HG03521 (cell line): ENCODE measurements at regions not wholly inside any gene's neighbourhood (a gene's known extent, or its start where the extent isn't known, plus 50 kb on each side); places are given as distances from the start of the nearest gene placed in this dataset.
"Not testable (repeated sequence)": the region's sequence is repeated elsewhere in the genome, so short reads cannot be mapped to it uniquely, and the experiment has no call there.

Experiments used
- ATAC-seq: cut with Tn5 transposase; IDR thresholded peaks from one replicate; pipeline ENCODE4 v1.9.1; 2021; ENCODE audit warnings: mild to moderate bottlenecking, moderate library complexity; ENCODE audit not compliant: unreplicated experiment

DNA sequence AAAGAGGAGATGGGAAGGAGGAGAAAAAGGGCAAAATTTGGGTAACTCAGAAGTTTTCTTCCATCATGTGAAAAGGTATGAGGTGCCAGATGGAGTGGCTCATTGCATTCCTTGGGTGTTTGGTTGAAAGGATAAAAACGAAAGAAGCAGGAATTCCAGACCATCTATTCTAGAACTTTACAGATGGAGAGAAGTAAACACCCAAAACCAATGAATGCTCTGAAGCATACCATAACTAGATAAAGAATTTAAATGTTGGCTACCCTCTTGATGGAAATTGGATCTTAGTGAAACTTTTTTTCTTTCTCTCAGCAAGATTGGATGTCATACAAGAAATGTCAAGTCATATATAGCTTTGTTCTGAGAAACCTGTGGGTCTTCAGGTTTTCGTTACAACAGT is 175.6 kb upstream of the FAR2 start:
- ATAC-seq: no peak

DNA sequence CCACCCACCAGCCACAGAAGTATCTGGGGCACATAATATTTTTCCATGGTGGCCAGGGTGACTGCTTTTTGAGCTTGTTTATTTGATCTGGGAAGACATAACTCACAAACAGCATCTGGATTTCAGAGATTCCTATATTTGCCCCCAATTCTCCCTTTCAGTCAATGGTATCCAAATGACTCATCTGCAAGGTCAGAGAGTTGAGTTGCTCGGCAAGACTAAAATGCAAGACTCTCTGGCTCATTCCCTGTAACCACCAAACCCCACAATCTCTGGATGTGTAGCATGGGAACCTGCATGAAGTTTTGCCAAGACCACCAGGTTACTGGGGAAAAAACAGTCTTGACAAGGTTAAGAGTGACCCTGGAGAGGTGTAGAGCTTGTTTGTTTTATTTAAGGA is 174.9 kb upstream of the FAR2 start:
- no peak for ATAC-seq

DNA sequence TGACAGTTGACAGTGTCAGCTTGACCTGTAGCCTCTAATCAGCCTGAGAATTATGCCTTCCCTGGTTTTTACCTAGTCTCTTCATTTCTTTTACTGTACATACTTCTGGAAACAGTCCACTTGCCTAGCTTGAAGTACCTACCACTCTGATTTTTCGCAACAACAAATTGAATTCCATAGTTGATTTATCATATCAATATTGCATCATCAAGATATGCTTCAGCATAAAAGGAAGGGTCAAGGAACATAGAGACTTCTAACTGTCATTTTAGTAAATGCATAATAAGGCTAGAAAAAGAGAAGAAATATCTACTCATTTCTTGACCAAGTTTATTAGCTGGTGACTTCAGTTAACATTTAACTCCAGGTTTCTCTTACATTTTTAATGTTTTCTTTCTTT is 174.2 kb upstream of the FAR2 start:
- no peak for ATAC-seq

GRCh38 chr12:28975564-28976340 is 173.3 kb upstream of the FAR2 start:
- ATAC-seq: no peak

DNA sequence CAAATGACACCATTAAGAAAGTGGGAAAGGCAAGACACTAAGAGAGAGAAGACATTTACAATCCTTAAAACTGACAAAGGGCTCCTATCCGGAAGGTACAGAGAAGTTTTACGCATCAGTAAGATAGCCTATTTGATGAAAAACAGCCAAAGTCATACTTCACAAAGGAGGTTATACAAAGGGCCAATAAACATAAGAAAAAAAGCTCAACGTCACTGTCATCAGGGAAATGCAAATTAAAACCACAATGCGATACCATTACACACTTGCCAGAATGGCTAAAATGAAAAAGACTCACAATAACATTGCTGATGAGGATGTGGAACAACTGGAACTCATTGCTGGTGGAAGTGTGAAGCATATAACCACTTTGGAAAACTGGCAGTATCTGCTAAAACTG is 168.6 kb upstream of the FAR2 start:
- no peak for ATAC-seq

DNA sequence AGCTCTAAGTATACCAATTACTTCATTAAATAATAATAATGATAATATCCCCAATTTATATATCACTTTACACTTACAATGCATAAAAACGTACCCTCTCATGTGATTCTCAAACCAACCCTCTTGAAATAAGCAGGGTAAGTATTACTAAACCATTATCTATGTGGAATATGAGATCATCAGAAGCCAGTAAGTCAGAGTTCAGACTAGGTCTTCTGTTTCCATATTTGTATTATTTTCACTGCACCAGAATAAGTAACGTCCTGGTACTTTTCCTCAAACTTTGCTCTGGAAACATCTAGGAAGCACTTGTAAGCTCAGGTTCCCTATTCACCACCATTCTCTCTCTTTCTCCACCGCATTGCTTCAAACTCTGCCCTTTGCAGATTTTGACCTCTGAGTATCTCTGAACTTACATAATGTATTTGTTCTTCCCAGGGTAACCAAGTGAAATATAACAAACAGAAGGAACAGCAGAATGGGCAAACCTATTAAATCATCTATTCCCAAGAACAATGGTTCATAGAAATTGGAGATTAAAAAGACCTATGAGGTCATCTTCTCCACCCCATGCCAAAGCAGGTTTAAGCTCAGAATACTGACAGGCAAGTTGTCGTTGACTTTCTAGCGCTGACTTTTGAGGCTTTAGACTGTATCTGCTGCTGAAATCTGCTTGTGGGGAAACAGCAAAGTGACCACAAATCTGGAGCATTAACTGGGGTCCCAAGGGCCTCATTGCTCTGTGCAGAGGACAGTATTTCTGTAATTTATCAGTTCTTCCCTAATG is 161.3 kb upstream of the FAR2 start:
- ATAC-seq: no peak

DNA sequence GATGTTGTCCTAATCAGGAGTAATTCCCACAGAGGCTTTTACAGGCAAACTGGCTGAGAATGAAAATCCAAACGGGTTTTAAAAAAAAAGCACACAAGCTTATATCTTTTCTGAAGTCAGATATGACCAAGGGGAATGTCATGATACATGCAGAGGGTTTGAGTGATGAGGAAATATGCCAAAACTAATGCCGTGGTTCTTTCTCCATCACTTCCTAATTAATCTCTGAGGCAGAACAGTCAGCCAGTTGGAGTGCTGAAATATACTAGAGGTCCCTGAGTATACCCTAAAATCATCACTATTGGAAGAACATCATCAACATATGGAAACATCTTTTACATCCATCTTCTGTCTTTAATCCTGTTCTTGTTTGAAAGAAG is 160.8 kb upstream of the FAR2 start:
- no peak for ATAC-seq

DNA sequence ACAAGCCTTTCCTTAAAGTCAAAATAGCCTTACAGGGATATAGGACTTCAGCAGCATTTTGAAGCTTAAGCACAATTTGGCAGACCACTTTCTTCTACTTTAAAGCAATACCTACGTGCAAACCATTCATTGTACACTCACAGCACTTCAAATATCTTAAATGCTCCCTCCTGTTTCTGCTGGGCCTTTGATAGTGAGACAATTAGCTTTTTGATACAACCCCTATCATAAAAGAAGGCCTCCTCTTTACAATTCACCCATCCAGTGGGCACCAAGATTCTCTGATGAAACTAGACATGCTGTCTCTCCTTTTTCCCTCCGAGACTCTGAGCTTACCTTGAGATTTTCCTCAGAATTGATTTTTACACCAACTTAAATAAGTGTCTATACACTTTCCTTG is 157.5 kb upstream of the FAR2 start:
- no peak for ATAC-seq

- no peak for ATAC-seq
Measured at GRCh38 chr12:28993720-28994119, 155.4 kb upstream of the FAR2 start.

GRCh38 chr12:28994179-28994715 is 154.8 kb upstream of the FAR2 start:
- ATAC-seq: no peak

DNA sequence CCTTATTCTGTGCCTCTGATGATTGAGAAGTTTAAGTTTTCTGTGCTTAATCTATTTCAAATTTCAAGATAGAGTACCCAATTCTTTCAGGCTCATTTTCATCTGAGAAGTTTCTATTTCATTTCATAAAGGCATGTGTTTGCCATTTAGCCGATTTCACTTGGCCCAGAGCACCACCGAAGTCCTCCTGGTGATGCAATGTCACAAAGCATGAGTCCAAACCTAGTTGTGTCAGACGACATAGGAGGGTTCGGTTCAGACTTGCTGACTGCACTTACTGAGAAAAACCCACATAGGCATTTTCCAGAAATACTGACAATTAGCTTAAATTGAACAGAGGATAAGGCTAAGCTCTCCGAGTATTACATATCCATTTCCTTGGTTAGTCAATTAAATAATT is 152.4 kb upstream of the FAR2 start:
- ATAC-seq: no peak

GRCh38 chr12:28998662-28999120 is 150.4 kb upstream of the FAR2 start:
- ATAC-seq: no peak

DNA sequence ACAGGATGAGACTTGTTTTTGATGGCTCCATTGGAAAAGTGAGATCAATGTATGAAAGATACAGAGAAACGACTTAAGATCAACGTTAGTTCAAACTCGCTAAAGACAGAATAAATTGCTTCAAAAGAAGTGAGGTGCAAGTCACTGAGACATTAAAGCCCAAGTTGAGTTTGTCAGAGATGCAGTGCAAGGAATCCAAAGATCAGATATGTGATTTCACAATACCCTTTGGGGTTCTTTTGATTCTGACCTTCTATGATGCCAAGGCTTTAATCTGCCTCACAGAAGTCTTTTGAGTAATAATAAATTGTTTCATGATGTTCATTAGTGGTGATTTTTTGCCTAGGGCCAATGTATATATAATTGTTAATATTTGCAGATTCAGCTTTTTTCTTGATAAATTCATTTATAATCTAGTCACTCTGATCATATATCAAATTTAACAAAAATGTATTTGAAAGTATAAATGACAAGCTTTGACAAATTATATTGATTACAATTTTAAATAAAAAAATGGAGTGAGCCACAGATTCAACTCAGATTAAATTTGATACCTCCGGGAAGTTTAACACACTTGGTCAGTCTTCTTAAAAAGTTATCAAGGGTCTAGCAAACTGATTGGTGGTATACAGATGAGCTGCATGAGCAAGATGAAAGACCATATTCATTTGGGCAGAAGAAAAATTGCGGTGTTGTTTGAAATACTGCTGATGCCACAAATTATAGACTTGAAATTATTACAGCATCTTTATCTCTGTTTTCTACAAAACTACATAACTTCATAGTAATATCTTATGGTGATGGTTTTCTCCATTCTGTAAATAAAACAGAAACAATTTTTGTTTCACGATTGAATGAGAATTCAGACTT is 144.8 kb upstream of the FAR2 start:
- no peak for ATAC-seq

- ATAC-seq: no peak
Measured at GRCh38 chr12:29004936-29005304, 144.2 kb upstream of the FAR2 start.

- no peak for ATAC-seq
Measured at GRCh38 chr12:29008786-29009185, 140.3 kb upstream of the FAR2 start.

GRCh38 chr12:29012673-29013072 is 136.4 kb upstream of the FAR2 start:
- ATAC-seq: no peak

DNA sequence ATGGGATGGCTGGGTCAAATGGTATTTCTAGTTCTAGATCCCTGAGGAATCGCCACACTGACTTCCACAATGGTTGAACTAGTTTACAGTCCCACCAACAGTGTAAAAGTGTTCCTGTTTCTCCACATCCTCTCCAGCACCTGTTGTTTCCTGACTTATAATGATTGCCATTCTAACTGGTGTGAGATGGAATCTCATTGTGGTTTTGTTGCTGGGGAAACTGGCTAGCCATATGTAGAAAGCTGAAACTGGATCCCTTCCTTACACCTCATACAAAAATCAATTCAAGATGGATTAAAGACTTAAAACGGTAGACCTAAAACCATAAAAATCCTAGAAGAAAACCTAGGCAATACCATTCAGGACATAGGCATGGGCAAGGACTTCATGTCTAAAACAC is 131.5 kb upstream of the FAR2 start:
- ATAC-seq: not testable (repeated sequence)

DNA sequence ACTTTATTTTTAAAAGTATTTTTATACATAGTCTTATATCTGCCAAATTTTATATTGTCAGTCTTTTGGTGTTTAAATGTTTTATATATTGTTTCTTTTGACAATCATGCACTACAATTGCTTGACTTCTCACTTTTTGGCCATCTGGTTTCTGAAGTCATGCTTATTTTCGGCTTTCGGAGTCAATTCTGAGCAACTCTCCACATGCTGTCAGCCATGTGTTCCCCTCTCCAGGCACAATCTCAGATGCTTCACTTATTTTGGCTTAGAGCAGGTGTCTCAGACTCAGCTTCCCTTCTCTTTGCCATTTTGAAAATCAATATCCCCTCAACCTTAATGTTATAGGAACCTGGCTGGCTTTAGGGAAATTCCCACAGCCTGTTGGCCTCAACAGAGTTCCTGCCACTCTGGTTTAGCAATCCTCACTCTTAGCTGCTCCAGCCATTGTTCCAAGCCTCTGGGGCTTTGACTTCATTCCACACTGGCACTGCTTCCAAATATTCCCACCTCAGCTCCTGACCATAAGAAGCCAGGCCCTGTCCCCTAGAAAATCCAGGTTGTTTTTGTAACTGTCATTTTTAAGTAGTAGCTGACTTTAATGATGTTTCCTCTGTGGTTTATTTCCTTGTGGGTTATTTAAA is 125.5 kb upstream of the FAR2 start:
- no peak for ATAC-seq

DNA sequence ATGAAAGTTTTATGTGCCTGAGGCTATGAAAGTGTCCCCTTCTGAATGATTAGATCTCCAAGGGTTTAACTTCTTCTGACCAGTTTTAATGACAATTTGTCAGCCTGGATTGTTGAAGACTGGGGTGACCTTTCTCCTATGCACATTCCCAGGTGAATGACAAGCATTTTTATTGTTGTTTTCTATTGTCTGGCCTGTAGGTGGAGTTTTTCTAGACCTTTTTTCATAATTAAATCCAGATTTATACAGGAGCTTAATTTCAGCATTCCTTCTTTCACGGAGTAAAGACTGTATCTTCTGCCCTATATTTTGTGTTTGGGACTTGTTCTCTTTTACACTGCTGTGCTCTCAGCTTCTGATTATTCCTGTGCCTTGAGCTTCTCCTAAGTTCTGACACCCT is 125.0 kb upstream of the FAR2 start:
- no peak for ATAC-seq

DNA sequence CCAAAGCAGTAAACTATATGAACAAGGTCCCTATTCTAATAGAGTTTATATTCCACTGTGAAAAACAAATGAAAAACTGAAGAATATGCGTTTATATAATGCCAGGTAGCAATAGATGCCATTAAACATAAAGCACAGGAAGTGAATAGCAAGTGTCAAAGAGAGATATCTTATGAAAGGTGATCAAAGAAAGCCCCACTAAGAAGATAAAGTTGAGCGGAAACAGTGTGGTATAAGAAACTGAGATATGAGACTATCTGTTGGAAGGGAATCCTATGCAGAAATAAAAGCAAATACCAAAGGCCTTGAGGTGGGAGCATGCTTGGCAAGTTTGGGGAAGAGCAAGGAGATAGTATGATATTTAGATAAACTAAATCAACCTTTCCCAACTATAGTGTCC is 123.1 kb upstream of the FAR2 start:
- no peak for ATAC-seq

DNA sequence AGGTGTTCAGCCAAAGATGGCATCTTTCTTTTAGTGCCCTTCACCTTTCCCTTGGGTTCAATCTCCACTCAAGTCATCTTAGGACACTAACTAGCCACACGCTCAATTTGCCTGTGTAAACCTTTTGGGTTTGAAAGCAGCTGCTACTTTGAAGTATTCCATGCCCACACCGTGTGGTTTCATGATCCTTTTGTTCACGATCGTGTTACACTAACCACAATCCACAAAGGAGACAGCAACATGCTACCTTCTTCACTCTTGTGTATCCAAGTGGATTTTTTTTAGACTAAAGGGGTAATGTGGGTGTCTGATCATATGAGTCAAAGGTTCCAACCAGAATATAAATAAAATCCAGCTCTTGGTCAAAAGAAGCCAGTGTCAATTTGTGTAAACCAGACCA is 122.7 kb upstream of the FAR2 start:
- ATAC-seq: no peak
